ENCODE measurements at regions not wholly inside any gene's neighbourhood (a gene's known extent, or its start where the extent isn't known, plus 50 kb on each side); places are given as distances from the start of the nearest gene placed in this dataset.

GRCh38 chrX:9383655-9384054 is 81.2 kb upstream of the TBL1X start:
- FAIRE-seq (no peak), DNase-seq (ENCODE audit: insufficient read length, low spot score) (no peak)
- TF ChIP-seq CTCF (IDR thresholded peaks at IDR 0.05; ENCODE audit: insufficient read depth, missing control alignments), result no peak

- no peak for FAIRE-seq
- DNase-seq (ENCODE audit: insufficient read length, low spot score), result no peak
- TF ChIP-seq CTCF (IDR thresholded peaks at IDR 0.05; ENCODE audit: insufficient read depth, missing control alignments), result no peak
These were observed 76.4 kb upstream of the TBL1X start for GRCh38 chrX:9388450-9388849.

GRCh38 chrX:9390121-9390520 is 74.7 kb upstream of the TBL1X start:
- DNase-seq (ENCODE audit: insufficient read length, low spot score) (no peak), FAIRE-seq (no peak)
- no peak for TF ChIP-seq CTCF (IDR thresholded peaks at IDR 0.05; ENCODE audit: insufficient read depth, missing control alignments)

- no peak for FAIRE-seq
- TF ChIP-seq CTCF (IDR thresholded peaks at IDR 0.05; ENCODE audit: insufficient read depth, missing control alignments), result no peak
- DNase-seq (ENCODE audit: insufficient read length, low spot score), result no peak
These were observed 74.0 kb upstream of the TBL1X start for GRCh38 chrX:9390693-9391368.

GRCh38 chrX:9392445-9392844 is 72.4 kb upstream of the TBL1X start:
- FAIRE-seq, result no peak
- TF ChIP-seq CTCF (IDR thresholded peaks at IDR 0.05; ENCODE audit: insufficient read depth, missing control alignments), result no peak
- no peak for DNase-seq (ENCODE audit: insufficient read length, low spot score)

GRCh38 chrX:9393571-9393970 is 71.3 kb upstream of the TBL1X start:
- no peak for TF ChIP-seq CTCF (IDR thresholded peaks at IDR 0.05; ENCODE audit: insufficient read depth, missing control alignments)
- FAIRE-seq (no peak), DNase-seq (ENCODE audit: insufficient read length, low spot score) (no peak)

GRCh38 chrX:9394212-9394611 is 70.6 kb upstream of the TBL1X start:
- DNase-seq (ENCODE audit: insufficient read length, low spot score), result no peak
- no peak for TF ChIP-seq CTCF (IDR thresholded peaks at IDR 0.05; ENCODE audit: insufficient read depth, missing control alignments)
- no peak for FAIRE-seq
